ENCODE measurements at regions not wholly inside any gene's neighbourhood (a gene's known extent, or its start where the extent isn't known, plus 50 kb on each side); places are given as distances from the start of the nearest gene placed in this dataset.

DNA sequence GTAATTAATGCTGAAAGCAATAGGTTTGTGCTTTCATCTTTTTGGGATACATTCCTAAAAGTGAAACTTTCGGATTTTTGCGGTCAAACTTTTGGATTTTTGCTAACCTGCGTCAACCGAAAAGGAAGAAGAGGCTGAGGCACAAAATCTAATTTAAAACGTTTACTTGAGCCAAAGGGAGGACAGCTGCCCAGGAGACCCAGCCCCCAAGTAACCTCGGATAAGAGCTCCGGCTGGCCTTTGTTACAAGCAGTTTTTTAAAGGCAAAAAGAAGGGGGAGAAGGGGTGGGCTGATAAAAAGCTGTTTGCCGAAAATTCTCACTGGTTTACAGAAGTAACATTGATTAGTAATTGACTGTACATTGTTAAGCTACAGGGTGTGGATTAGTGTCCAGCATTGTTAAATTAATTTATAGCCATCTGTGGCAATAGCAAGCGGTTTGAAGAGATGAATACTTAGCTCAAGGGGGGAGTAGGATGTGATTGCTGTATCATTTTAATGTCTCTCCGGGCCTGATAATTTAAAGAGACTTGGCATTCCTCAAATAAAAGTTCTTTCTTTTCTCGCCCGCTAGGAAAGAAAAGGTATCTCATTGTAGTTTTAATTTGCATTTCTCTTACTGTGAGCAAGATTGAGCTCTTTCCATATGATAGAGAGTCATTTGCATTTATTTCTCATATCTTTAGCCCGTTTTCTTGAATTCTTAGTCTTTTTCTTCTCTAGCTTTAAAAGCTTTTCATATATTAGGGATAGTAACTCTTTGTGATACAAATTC lies 59.1 kb upstream of the USP9X start:
- Histone ChIP-seq H3K36me3 (ENCODE audit: insufficient read depth, low read length) (no peaks in the 10 kb centered on the region), H3K27me3 (ENCODE audit: control insufficient read depth in 1 of 2, insufficient read depth in 2 of 2, low read length in 2 of 2) (no peaks in the 10 kb centered on the region), H3K9me3 (ENCODE audit: control insufficient read depth in 1 of 2, insufficient read depth in 1 of 2, low read length in 2 of 2) (no peaks in the 10 kb centered on the region), H3K27ac (ENCODE audit: low read depth in 1 of 2, low read length in 2 of 2) (no peak overlapping the region), H3K4me1 (ENCODE audit: insufficient read depth, low read length) (no peaks in the 10 kb centered on the region), H3K4me3 (ENCODE audit: low read length) (no peak overlapping the region)
- Mint-ChIP-seq H3K27ac (no peak overlapping the region), H3K4me1 (ENCODE audit: low read depth) (no peaks in the 10 kb centered on the region), H3K36me3 (ENCODE audit: low read depth) (no peaks in the 10 kb centered on the region), H3K27me3 (no peaks in the 10 kb centered on the region), H3K9me3 (no peaks in the 10 kb centered on the region), H3K4me3 (no peak overlapping the region)
- TF ChIP-seq, protein P1, sequence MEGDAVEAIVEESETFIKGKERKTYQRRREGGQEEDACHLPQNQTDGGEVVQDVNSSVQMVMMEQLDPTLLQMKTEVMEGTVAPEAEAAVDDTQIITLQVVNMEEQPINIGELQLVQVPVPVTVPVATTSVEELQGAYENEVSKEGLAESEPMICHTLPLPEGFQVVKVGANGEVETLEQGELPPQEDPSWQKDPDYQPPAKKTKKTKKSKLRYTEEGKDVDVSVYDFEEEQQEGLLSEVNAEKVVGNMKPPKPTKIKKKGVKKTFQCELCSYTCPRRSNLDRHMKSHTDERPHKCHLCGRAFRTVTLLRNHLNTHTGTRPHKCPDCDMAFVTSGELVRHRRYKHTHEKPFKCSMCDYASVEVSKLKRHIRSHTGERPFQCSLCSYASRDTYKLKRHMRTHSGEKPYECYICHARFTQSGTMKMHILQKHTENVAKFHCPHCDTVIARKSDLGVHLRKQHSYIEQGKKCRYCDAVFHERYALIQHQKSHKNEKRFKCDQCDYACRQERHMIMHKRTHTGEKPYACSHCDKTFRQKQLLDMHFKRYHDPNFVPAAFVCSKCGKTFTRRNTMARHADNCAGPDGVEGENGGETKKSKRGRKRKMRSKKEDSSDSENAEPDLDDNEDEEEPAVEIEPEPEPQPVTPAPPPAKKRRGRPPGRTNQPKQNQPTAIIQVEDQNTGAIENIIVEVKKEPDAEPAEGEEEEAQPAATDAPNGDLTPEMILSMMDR (IDR thresholded peaks at IDR 0.05), result no peak
- intact Hi-C loops (cut with DNase I, micrococcal nuclease), result no loop called here
- POLR2A ChIA-PET, result no interaction called here
- CTCF ChIA-PET, result no interaction called here
- DNase-seq (no peak), ATAC-seq (ENCODE audit: poor library complexity) (no peak)

DNA sequence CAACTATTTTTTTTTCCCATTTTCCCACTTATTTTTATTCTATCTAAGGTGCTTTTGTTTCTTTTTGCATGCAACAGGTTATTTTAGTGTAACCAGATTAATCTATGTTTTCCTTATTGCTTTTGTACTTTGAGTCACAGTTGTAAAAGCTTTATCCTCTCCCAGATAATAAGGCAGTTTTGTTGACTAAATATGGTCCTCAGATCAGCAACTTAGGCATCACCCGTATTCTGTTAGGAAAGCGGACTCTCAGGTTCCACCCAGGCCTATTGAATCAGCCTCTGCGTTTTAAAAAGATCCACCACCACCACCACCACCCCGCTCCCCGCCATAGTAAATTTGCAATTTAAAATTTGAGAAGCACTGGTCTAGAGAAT lies 58.6 kb upstream of the USP9X start:
- Mint-ChIP-seq H3K4me1 (ENCODE audit: low read depth) (no peaks in the 10 kb centered on the region), H3K27ac (no peak overlapping the region), H3K36me3 (ENCODE audit: low read depth) (no peaks in the 10 kb centered on the region), H3K27me3 (no peaks in the 10 kb centered on the region), H3K4me3 (no peak overlapping the region), H3K9me3 (no peaks in the 10 kb centered on the region)
- Histone ChIP-seq H3K36me3 (ENCODE audit: insufficient read depth, low read length) (no peaks in the 10 kb centered on the region), H3K4me1 (ENCODE audit: insufficient read depth, low read length) (no peaks in the 10 kb centered on the region), H3K27me3 (ENCODE audit: control insufficient read depth in 1 of 2, insufficient read depth in 2 of 2, low read length in 2 of 2) (no peaks in the 10 kb centered on the region), H3K4me3 (ENCODE audit: low read length) (no peak overlapping the region), H3K9me3 (ENCODE audit: control insufficient read depth in 1 of 2, insufficient read depth in 1 of 2, low read length in 2 of 2) (no peaks in the 10 kb centered on the region), H3K27ac (ENCODE audit: low read depth in 1 of 2, low read length in 2 of 2) (no peak overlapping the region)
- no peak for ATAC-seq (ENCODE audit: poor library complexity)
- DNase-seq, result no peak
- intact Hi-C loops (cut with DNase I, micrococcal nuclease), result no loop called here
- ChIA-PET CTCF (no interaction called here), POLR2A (no interaction called here)
- TF ChIP-seq, protein P1 (IDR thresholded peaks at IDR 0.05), result no peak

DNA sequence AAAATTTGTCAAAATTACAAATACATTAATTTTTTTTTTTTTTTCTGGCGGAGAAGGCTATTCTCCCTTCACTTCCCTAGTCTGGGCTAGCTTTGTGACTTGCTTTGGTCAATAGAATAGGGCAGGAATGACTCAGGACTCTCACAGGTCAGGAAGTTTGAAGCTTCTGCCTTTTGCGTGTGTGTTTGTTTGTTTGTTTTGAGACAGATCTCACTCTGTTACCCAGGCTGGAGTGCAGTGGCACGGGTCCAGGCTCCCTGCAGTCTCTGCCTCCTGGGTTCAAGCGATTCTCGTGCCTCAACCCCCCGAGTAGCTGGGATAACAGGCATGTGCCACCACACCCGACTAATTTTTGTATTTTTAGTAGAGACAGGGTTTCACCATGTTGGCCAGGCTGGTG lies 55.9 kb upstream of the USP9X start:
- no peaks in the 10 kb centered on the region for H3K9me3 ChIP-seq (ENCODE audit: control insufficient read depth in 1 of 2, insufficient read depth in 1 of 2, low read length in 2 of 2)
- intact Hi-C loops (cut with DNase I, micrococcal nuclease), result no loop called here
- CTCF ChIA-PET, result no interaction called here
- DNase-seq (no peak), ATAC-seq (ENCODE audit: poor library complexity) (no peak)
- H3K27ac ChIP-seq (ENCODE audit: low read depth in 1 of 2, low read length in 2 of 2), result no peak overlapping the region
- H3K27me3 ChIP-seq (ENCODE audit: control insufficient read depth in 1 of 2, insufficient read depth in 2 of 2, low read length in 2 of 2), result no peaks in the 10 kb centered on the region
- no peaks in the 10 kb centered on the region for H3K36me3 ChIP-seq (ENCODE audit: insufficient read depth, low read length)
- Mint-ChIP-seq H3K36me3 (ENCODE audit: low read depth) (no peaks in the 10 kb centered on the region), H3K9me3 (no peaks in the 10 kb centered on the region), H3K4me3 (no peak overlapping the region), H3K27me3 (no peaks in the 10 kb centered on the region), H3K4me1 (ENCODE audit: low read depth) (no peaks in the 10 kb centered on the region), H3K27ac (no peak overlapping the region)
- H3K4me1 ChIP-seq (ENCODE audit: insufficient read depth, low read length), result no peaks in the 10 kb centered on the region
- TF ChIP-seq, protein P1 (IDR thresholded peaks at IDR 0.05), result no peak
- POLR2A ChIA-PET, result no interaction called here
- H3K4me3 ChIP-seq (ENCODE audit: low read length), result no peak overlapping the region
